Fibroblast of lung (primary cell): ENCODE measurements at regions not wholly inside any gene's neighbourhood (a gene's known extent, or its start where the extent isn't known, plus 50 kb on each side); places are given as distances from the start of the nearest gene placed in this dataset.

Source experiments
- CTCF ChIP-seq, 2 donors: IDR thresholded peaks in 1 of 2; conservative IDR thresholded peaks in 1 of 2; 1 replicate in 1 of 2; 2 replicates in 1 of 2; pipeline ENCODE4 v1.5.1; 2011 to 2012; ENCODE audit warnings: low read length in 2 of 2, control low read depth in 1 of 2, inconsistent platforms in 1 of 2, low read depth in 1 of 2, mild to moderate bottlenecking in 1 of 2
- EZH2 ChIP-seq: IDR thresholded peaks from 2 replicates; pipeline ENCODE4 v1.5.1; 2012; ENCODE audit warnings: low read length, control low read depth, mild to moderate bottlenecking; ENCODE audit errors: missing control alignments

DNA sequence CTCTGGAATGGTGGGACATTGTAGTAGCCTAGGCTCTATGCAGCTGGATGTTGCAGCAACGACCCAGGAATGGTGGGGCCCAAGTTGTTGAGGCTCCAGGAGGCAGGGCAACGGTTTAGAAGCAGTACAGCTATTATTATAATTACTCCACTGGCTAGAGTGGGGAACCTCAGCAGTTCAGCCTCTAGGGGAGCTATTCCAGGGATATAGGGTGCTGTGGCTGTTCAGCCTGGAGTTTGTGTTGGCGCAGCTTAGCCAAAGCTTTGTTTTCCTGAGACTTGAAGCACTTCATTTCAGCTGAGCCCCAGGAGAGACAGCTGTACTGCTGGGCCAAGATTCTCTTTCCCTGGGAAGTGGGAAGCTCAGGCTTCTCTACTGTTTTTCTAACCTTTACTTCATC is 1023.0 kb upstream of the ATXN7L3B start:
- TF ChIP-seq CTCF (conservative IDR thresholded peaks at IDR 0.05 in 1 of 2, IDR thresholded peaks at IDR 0.05 in 1 of 2; ENCODE audit: low read depth in 1 of 2, low read length in 2 of 2) (no peak), EZH2 (no peak)
